Keratinocyte (primary cell): ENCODE measurements at regions not wholly inside any gene's neighbourhood (a gene's known extent, or its start where the extent isn't known, plus 50 kb on each side); places are given as distances from the start of the nearest gene placed in this dataset.

Experiments used
- DNase-seq: peaks from one replicate; pipeline ENCODE4 v3.0.0-alpha.2; 2011; ENCODE audit warnings: low read depth, missing footprints, low spot score
- FAIRE-seq: peaks from 2 replicates; lab custom pipeline; 2011; peaks lifted over from hg19 to GRCh38; lab: Jason Lieb, UNC
- H2AFZ ChIP-seq: 2 replicates; pipeline ENCODE4 v1.6.0; 2012; ENCODE audit warnings: low read length, control low read depth, inconsistent platforms; ENCODE audit not compliant: control insufficient read depth
- H3K27ac ChIP-seq: 2 replicates; pipeline ENCODE4 v1.5.1; 2011; ENCODE audit warnings: low read length; ENCODE audit not compliant: control insufficient read depth, insufficient read depth
- H3K27me3 ChIP-seq: 3 replicates; pipeline ENCODE4 v1.6.0; 2011; ENCODE audit warnings: low read length; ENCODE audit not compliant: control insufficient read depth, insufficient read depth; ENCODE audit errors: extremely low read depth
- H3K36me3 ChIP-seq, 2 experiments: 2 replicates in 1 of 2; 3 replicates in 1 of 2; pipeline ENCODE4 v1.5.1; 2011; ENCODE audit warnings: low read length in 2 of 2, mild to moderate bottlenecking in 1 of 2; ENCODE audit not compliant: control insufficient read depth in 2 of 2, insufficient read depth in 2 of 2; ENCODE audit errors: extremely low read depth in 1 of 2
- H3K4me1 ChIP-seq: 3 replicates; pipeline ENCODE4 v1.5.1; 2011; ENCODE audit warnings: low read length; ENCODE audit not compliant: control insufficient read depth, insufficient read depth; ENCODE audit errors: extremely low read depth
- H3K4me2 ChIP-seq: 3 replicates; pipeline ENCODE4 v1.6.0; 2011; ENCODE audit warnings: low read depth, low read length; ENCODE audit not compliant: control insufficient read depth, insufficient read depth; ENCODE audit errors: extremely low read depth
- H3K4me3 ChIP-seq, 3 experiments: fragments of 200-600 bp in 1 of 3; sonication (generic) in 1 of 3; 2 replicates in 2 of 3; 3 replicates in 1 of 3; pipeline ENCODE4 v1.5.1; 2011 to 2016; ENCODE audit warnings: low read length in 3 of 3, mild to moderate bottlenecking in 3 of 3, control low read depth in 2 of 3, inconsistent platforms in 1 of 3, low read depth in 1 of 3, mixed read lengths in 1 of 3, mixed run types in 1 of 3, moderate library complexity in 1 of 3; ENCODE audit not compliant: control insufficient read depth in 2 of 3, insufficient read depth in 2 of 3; ENCODE audit errors: extremely low read depth in 1 of 3
- H3K79me2 ChIP-seq: 2 replicates; pipeline ENCODE4 v1.6.0; 2012; ENCODE audit warnings: low read length; ENCODE audit not compliant: control insufficient read depth, insufficient read depth
- H3K9ac ChIP-seq: 3 replicates; pipeline ENCODE4 v1.6.0; 2011; ENCODE audit warnings: low read length; ENCODE audit not compliant: control insufficient read depth, insufficient read depth; ENCODE audit errors: extremely low read depth
- H3K9me1 ChIP-seq: 3 replicates; pipeline ENCODE4 v1.6.0; 2011; ENCODE audit warnings: low read length; ENCODE audit not compliant: control insufficient read depth, insufficient read depth; ENCODE audit errors: extremely low read depth
- H3K9me3 ChIP-seq: 2 replicates; pipeline ENCODE4 v1.5.1; 2012; ENCODE audit warnings: low read depth, low read length; ENCODE audit not compliant: control insufficient read depth
- H4K20me1 ChIP-seq: 3 replicates; pipeline ENCODE4 v1.6.0; 2011; ENCODE audit warnings: low read length; ENCODE audit not compliant: control insufficient read depth, insufficient read depth; ENCODE audit errors: extremely low read depth
- CTCF ChIP-seq, 3 experiments: IDR thresholded peaks in 1 of 3; conservative IDR thresholded peaks in 1 of 3; optimal IDR thresholded peaks in 1 of 3; 2 replicates in 2 of 3; 3 replicates in 1 of 3; pipeline versions ENCODE3 to v1.5.1; 2011; ENCODE audit warnings: low read length in 3 of 3, mild to moderate bottlenecking in 3 of 3, moderate library complexity in 2 of 3, control low read depth in 1 of 3, inconsistent platforms in 1 of 3; ENCODE audit not compliant: insufficient read depth in 2 of 3; ENCODE audit errors: extremely low read depth in 1 of 3
- EZH2 ChIP-seq: IDR thresholded peaks from one replicate; pipeline ENCODE4 v1.6.1; 2012; ENCODE audit warnings: inconsistent platforms, mild to moderate bottlenecking, low read length, moderate library complexity
- dilution Hi-C: fragments of 300-500 bp; cut with MboI; formaldehyde crosslinking; loops from one replicate; pipeline ENCODE4 v1.7.0; 2020; ENCODE audit warnings: low sequenced_read_pairs; ENCODE audit not compliant: extremely low pct_ligation_motif_present

- Histone ChIP-seq H3K9me1 (no peaks in the 10 kb centered on the region), H3K4me3 (no peak overlapping the region), H2AFZ (no peak overlapping the region), H3K9ac (no peak overlapping the region), H4K20me1 (no peaks in the 10 kb centered on the region), H3K27me3 (no peaks in the 10 kb centered on the region), H3K4me2 (no peak overlapping the region), H3K36me3 (no peaks in the 10 kb centered on the region), H3K27ac (no peak overlapping the region), H3K79me2 (no peaks in the 10 kb centered on the region), H3K9me3 (peaks cover 11% of the 10 kb centered on the region), H3K4me1 (no peaks in the 10 kb centered on the region)
- DNase-seq (no peak), FAIRE-seq (no peak)
- TF ChIP-seq CTCF (optimal IDR thresholded peaks at IDR 0.05 in 1 of 3, IDR thresholded peaks at IDR 0.05 in 1 of 3, conservative IDR thresholded peaks at IDR 0.05 in 1 of 3; ENCODE audit: extremely low read depth in 1 of 3, insufficient read depth in 2 of 3, low read length in 3 of 3) (no peak), EZH2 (no peak)
- dilution Hi-C loops: no loop called here
These were observed 255.7 kb upstream of the PPP2R2D start for GRCh38 chr10:131644864-131645658.

- Histone ChIP-seq H3K79me2 (no peaks in the 10 kb centered on the region), H3K27ac (no peak overlapping the region), H3K4me1 (no peaks in the 10 kb centered on the region), H4K20me1 (no peaks in the 10 kb centered on the region), H3K9ac (no peak overlapping the region), H3K9me3 (peaks cover 11% of the 10 kb centered on the region), H3K9me1 (no peaks in the 10 kb centered on the region), H3K36me3 (no peaks in the 10 kb centered on the region), H3K4me2 (no peak overlapping the region), H2AFZ (no peak overlapping the region), H3K4me3 (no peak overlapping the region), H3K27me3 (no peaks in the 10 kb centered on the region)
- dilution Hi-C loops: no loop called here
- DNase-seq (no peak), FAIRE-seq (no peak)
- TF ChIP-seq EZH2 (no peak), CTCF (optimal IDR thresholded peaks at IDR 0.05 in 1 of 3, IDR thresholded peaks at IDR 0.05 in 1 of 3, conservative IDR thresholded peaks at IDR 0.05 in 1 of 3; ENCODE audit: extremely low read depth in 1 of 3, insufficient read depth in 2 of 3, low read length in 3 of 3) (no peak)
These were observed 255.1 kb upstream of the PPP2R2D start for GRCh38 chr10:131645756-131646155.
